GM18861 (cell line): ENCODE measurements at regions not wholly inside any gene's neighbourhood (a gene's known extent, or its start where the extent isn't known, plus 50 kb on each side); places are given as distances from the start of the nearest gene placed in this dataset.

Source experiments
- ATAC-seq: cut with Tn5 transposase; IDR thresholded peaks from one replicate; pipeline ENCODE4 v1.9.1; 2021; ENCODE audit not compliant: unreplicated experiment

- ATAC-seq = no peak
Observed at GRCh38 chr20:24147479-24147878, 158.9 kb upstream of the GGTLC1 start.

GRCh38 chr20:24146231-24146634, 157.7 kb upstream of the GGTLC1 start:
- no peak for ATAC-seq

GRCh38 chr20:24144371-24144770, 155.8 kb upstream of the GGTLC1 start:
- no peak for ATAC-seq

GRCh38 chr20:24141111-24141510, 152.5 kb upstream of the GGTLC1 start:
- ATAC-seq = no peak

GRCh38 chr20:24139846-24140245, 151.3 kb upstream of the GGTLC1 start:
- no peak for ATAC-seq

GRCh38 chr20:24138951-24139350, 150.4 kb upstream of the GGTLC1 start:
- ATAC-seq = no peak

- no peak for ATAC-seq
Observed at GRCh38 chr20:24138196-24138857, 149.7 kb upstream of the GGTLC1 start.

GRCh38 chr20:24136659-24137246, 148.2 kb upstream of the GGTLC1 start:
- no peak for ATAC-seq

GRCh38 chr20:24135781-24136180, 147.2 kb upstream of the GGTLC1 start:
- ATAC-seq = no peak

GRCh38 chr20:24134930-24135329, 146.4 kb upstream of the GGTLC1 start:
- no peak for ATAC-seq

- ATAC-seq = no peak
Observed at GRCh38 chr20:24134284-24134683, 145.7 kb upstream of the GGTLC1 start.

- ATAC-seq = no peak
Observed at GRCh38 chr20:24132246-24132645, 143.7 kb upstream of the GGTLC1 start.

- ATAC-seq = no peak
Observed at GRCh38 chr20:24131684-24132083, 143.1 kb upstream of the GGTLC1 start.

GRCh38 chr20:24131281-24131680, 142.7 kb upstream of the GGTLC1 start:
- no peak for ATAC-seq

- no peak for ATAC-seq
Observed at GRCh38 chr20:24129641-24130040, 141.1 kb upstream of the GGTLC1 start.

- ATAC-seq = no peak
Observed at GRCh38 chr20:24124951-24125650, 136.5 kb upstream of the GGTLC1 start.

GRCh38 chr20:24124003-24124402, 135.4 kb upstream of the GGTLC1 start:
- no peak for ATAC-seq

- ATAC-seq = no peak
Observed at GRCh38 chr20:24118441-24119175, 130.0 kb upstream of the GGTLC1 start.

GRCh38 chr20:24118034-24118433, 129.5 kb upstream of the GGTLC1 start:
- no peak for ATAC-seq

- no peak for ATAC-seq
Observed at GRCh38 chr20:24117383-24117782, 128.8 kb upstream of the GGTLC1 start.

GRCh38 chr20:24116611-24117010, 128.0 kb upstream of the GGTLC1 start:
- ATAC-seq = no peak

- no peak for ATAC-seq
Observed at GRCh38 chr20:24112360-24112759, 123.8 kb upstream of the GGTLC1 start.
